Upper lobe of left lung (tissue), 4 donors: ENCODE measurements at regions not wholly inside any gene's neighbourhood (a gene's known extent, or its start where the extent isn't known, plus 50 kb on each side); places are given as distances from the start of the nearest gene placed in this dataset.

Experiments used
- EP300 ChIP-seq, 4 donors: sonication (generic); formaldehyde crosslinking; IDR thresholded peaks; one replicate each; pipeline ENCODE4 v1.5.1; 2017; ENCODE audit warnings: antibody characterized with exemption in 4 of 4, control low read depth in 2 of 4
- POLR2A ChIP-seq, 4 donors: fragments of 450-650 bp; IDR thresholded peaks; one replicate each; pipeline ENCODE4 v1.5.1; 2016 to 2017; ENCODE audit warnings: antibody characterized with exemption in 4 of 4, mild to moderate bottlenecking in 2 of 4
- POLR2AphosphoS5 ChIP-seq, 2 donors: sonication (generic); formaldehyde crosslinking; IDR thresholded peaks; one replicate each; pipeline ENCODE4 v1.5.1; 2017; ENCODE audit warnings: antibody characterized with exemption in 2 of 2
- TF ChIP-seq, protein P1 (sequence below), 6 experiments: fragments of 450-650 bp in 4 of 6; fragments of 200-600 bp in 2 of 6; sonication (generic) in 2 of 6; IDR thresholded peaks; one replicate each; pipeline ENCODE4 v1.5.1; 2016 to 2019; ENCODE audit warnings: antibody characterized with exemption in 6 of 6

GRCh38 chr5:88542786-88543185 is 274.1 kb upstream of the TMEM161B start:
- TF ChIP-seq, protein P1, sequence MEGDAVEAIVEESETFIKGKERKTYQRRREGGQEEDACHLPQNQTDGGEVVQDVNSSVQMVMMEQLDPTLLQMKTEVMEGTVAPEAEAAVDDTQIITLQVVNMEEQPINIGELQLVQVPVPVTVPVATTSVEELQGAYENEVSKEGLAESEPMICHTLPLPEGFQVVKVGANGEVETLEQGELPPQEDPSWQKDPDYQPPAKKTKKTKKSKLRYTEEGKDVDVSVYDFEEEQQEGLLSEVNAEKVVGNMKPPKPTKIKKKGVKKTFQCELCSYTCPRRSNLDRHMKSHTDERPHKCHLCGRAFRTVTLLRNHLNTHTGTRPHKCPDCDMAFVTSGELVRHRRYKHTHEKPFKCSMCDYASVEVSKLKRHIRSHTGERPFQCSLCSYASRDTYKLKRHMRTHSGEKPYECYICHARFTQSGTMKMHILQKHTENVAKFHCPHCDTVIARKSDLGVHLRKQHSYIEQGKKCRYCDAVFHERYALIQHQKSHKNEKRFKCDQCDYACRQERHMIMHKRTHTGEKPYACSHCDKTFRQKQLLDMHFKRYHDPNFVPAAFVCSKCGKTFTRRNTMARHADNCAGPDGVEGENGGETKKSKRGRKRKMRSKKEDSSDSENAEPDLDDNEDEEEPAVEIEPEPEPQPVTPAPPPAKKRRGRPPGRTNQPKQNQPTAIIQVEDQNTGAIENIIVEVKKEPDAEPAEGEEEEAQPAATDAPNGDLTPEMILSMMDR (IDR thresholded peaks at IDR 0.05), result no peak
- TF ChIP-seq POLR2AphosphoS5 (IDR thresholded peaks at IDR 0.05) (no peak), POLR2A (IDR thresholded peaks at IDR 0.05) (no peak), EP300 (IDR thresholded peaks at IDR 0.05) (no peak)
